Fibroblast of peridontal ligament (primary cell): ENCODE measurements at regions not wholly inside any gene's neighbourhood (a gene's known extent, or its start where the extent isn't known, plus 50 kb on each side); places are given as distances from the start of the nearest gene placed in this dataset.
"Not testable (repeated sequence)": the region's sequence is repeated elsewhere in the genome, so short reads cannot be mapped to it uniquely, and the experiment has no call there.

ENCODE experiments used
- DNase-seq: peaks from one replicate; pipeline ENCODE4 v3.0.0-alpha.2; 2010; ENCODE audit errors: extremely low read depth

DNA sequence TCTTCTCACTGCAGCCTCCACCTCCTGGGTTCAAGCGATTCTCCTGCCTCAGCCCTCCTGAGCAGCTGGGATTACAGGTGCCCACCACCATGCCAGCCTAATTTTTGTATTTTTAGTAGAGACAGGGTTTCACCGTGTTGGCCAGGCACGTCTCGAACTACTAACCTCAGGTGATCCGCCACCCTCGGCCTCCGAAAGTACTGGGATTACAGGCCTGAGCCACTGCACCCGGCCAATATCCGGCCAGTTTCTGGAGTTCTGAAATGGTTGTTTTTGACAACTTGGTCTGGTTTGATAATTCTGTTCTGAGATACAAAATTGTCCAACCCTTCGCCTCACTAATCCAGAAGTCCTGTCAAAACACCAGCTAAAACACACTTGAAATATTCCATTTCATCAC lies 667.0 kb downstream of the BRINP3 start:
- DNase-seq = not testable (repeated sequence)

DNA sequence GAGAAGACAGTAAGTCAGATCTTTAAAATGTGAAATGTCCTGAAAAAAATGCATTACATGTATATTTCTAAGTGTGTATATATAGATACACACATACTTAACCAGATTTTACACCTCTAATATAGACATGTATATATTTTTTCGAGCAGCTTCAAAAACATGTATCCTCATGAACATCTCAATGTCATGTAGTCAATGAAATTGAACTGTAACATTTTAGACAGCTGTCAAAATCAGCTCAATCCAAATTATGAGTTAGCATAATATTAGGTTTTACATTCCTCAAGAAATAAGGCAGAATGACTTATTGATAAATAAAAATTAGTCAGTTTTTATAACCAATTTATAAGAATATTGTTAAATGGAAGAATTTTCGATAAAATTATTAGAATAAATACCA lies 665.7 kb downstream of the BRINP3 start:
- DNase-seq = no peak

GRCh38 chr1:189816558-189816957 lies 661.1 kb downstream of the BRINP3 start:
- no peak for DNase-seq

DNA sequence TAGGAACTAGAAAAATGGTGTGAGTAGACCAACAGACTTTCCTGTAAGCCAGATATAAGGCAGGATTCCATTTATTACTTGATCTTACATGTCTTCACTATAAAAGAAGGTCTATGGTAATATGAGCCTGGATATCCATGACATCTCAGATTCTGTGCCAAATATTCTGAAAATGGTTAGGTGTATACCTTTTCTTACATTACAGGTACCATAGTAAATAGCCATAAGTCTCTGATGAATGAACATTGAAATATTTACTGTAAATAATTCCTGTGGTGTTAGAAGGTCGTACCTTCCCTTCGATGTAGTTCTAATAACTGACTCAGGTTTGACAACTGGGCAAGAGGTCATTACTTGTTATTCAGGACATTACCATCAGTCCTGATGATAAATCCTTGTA lies 657.9 kb downstream of the BRINP3 start:
- no peak for DNase-seq

- DNase-seq = peak; percentile 45
Measured at GRCh38 chr1:189821833-189822232, 655.8 kb downstream of the BRINP3 start.

- DNase-seq = no peak
Measured at GRCh38 chr1:189834813-189835212, 642.9 kb downstream of the BRINP3 start.

DNA sequence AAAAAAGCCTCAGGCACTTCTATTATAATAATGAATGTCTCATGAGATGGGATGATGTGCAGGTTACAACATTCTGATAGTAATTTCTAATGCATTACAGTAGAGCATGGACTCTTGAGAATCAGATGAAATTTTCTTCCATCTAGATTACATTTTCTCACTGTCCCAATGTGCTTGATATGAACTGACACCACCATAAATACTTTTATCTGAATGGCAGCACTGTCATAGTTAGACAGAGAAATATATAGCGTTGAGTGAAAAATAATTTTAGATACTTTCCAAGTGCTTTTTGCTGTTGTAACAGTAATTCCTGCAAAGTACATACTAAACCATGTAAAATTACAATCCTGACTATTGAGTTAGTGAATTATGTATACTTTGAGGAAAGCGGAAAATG lies 630.1 kb downstream of the BRINP3 start:
- no peak for DNase-seq

DNA sequence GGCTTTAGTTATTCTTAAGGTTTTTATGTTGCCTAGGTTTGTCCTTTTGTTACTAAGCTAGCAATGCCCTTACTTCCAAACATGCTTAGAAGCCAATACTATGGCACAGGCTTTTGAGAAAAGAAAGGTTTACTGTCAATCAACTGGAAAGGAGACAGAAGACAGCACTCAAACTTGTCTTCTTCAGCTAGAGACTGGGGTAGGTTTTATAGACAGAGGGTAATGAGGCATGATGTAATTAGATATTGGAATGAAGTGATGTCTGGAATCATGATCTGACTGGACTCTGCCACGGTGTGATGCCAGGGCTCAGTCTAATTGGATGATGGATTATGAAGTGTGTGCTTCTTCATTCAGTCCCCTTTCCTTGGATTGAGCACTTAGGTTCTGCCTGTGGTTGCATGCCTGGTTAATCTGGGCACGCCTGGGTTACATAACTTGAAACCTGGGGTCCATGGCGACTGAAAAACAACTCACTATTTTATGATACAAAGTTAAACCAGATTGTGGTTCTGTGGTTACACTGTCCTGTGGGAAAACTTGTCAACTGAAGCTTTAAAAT lies 625.8 kb downstream of the BRINP3 start:
- no peak for DNase-seq

GRCh38 chr1:189859385-189859977 lies 618.2 kb downstream of the BRINP3 start:
- no peak for DNase-seq

- no peak for DNase-seq
Measured at GRCh38 chr1:189866606-189867005, 611.1 kb downstream of the BRINP3 start.

DNA sequence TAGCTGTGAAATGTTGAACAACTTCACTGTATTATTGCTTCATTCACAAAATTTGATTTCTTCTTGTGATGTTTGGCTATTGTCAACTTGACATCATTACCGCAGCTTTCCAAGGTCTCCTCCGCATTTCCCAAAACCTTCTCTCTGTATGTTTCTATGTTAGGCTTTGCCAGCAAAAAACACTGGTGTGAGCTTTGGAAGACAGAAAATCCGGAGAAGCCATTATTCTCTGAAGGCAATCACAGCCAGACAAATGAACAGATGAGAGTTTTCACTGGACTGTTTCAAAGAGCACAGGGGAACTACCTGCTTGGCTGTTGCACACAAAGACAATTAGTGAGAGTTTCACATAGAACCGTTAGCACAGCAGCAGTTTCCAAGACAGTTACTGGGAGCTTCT lies 609.6 kb downstream of the BRINP3 start:
- DNase-seq = no peak

GRCh38 chr1:189874715-189875435 lies 602.8 kb downstream of the BRINP3 start:
- DNase-seq = no peak

- no peak for DNase-seq
Measured at GRCh38 chr1:189880135-189880534, 597.5 kb downstream of the BRINP3 start.

- DNase-seq = no peak
Measured at GRCh38 chr1:189899686-189900425, 577.8 kb downstream of the BRINP3 start.

DNA sequence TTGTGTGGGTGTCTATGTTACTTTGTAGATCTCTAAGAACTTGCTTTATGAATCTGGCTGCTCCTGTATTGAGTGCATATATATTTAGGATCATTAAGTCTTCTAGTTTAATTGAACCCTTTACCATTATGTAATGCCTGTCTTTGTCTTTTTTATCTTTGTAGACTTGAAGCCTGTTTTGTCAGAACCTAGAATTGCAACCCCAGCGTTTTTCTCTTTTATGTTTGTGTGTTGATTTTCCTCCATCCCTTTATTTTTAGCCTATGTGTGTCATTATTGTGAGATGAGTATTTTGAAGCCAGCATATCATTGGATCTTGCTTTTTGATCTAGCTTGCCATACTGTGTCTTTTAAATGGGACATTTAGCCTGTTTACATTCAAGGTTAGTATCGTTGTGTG lies 573.2 kb downstream of the BRINP3 start:
- no peak for DNase-seq

GRCh38 chr1:189908113-189908512 lies 569.6 kb downstream of the BRINP3 start:
- DNase-seq = no peak

DNA sequence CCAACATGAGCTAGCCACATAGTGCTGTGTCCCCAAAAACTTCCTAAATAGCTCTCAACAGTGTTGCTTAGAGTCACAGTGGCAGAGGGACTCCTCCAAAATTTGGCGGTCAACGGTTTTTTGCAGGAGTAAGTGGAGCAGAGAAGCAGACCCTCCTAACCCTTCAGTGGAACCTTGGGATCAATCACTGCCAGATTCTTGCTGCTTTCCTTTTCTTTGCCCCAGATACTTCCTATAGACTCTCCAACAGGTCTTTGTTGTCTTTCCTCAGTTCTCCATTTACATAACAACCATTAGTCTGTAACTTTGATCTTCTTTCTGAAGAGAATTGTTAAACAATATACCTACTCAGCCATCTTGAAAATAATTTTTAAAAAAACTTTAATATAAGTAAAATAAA lies 556.1 kb downstream of the BRINP3 start:
- DNase-seq = no peak

DNA sequence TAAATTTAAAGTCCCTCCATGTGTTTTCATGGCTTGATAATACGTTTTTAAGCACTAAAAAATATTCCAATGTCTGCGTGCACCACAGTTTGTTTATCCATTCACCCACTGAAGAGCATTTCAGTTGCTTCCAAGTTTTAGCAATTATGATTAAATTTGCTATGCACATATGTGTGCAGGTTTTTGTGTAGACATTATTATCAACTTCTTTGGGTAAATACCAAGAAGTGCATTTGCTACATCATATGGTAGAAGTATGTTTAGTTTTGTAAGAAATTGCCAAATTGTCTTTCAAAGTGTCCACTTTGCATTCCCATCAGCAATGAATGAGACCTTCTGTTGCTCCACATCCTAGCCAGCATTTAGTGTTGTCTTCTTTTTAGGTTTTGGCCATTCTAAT lies 550.0 kb downstream of the BRINP3 start:
- no peak for DNase-seq

DNA sequence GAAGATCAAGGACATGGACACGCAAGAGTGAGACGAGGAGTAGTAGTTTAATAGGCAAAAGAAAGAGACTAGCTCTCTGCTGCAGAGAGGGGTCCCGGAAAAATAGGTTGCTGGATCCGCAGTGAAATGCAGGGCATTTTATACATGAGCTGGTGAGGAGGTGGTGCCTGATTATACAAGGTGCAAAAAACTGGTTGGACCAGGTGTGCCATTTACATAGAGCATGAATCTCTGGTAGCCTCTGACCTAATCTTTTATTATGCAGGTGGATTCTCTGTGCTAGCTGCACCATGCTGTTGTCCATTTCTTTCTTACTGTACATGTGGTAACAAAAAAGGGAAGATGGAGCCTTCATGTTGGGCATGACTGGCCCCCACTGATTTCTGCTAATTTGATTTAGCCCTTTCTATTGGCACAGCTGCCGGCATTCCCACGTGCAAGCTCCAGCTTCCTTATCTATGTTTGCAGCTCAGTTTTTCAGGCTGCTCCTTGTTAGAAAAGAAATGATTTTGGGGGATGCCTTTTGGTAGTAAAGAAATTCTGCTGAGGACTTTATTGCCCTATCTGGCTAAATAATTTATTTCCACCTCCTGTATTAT lies 548.1 kb downstream of the BRINP3 start:
- no peak for DNase-seq

GRCh38 chr1:189936861-189937260 lies 540.8 kb downstream of the BRINP3 start:
- DNase-seq = no peak

DNA sequence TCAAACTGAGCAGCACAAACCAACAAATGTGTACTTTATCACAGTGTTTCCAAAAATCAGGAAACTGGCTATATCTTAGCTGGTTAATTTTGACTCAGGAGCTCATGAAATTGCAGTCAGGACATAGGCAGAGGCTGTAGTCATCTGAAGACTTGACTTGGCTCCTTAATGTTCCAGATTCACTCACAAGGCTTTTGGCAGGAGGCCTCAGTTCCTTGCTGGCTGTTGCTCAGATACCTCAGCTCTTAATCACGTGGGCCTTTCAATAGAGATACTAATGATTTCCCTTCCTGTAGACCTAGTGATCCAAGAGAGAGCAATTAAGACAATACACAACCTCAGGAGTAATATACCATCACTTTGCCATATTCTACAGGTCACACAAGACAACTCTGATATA lies 537.7 kb downstream of the BRINP3 start:
- peak; percentile 76 for DNase-seq

DNA sequence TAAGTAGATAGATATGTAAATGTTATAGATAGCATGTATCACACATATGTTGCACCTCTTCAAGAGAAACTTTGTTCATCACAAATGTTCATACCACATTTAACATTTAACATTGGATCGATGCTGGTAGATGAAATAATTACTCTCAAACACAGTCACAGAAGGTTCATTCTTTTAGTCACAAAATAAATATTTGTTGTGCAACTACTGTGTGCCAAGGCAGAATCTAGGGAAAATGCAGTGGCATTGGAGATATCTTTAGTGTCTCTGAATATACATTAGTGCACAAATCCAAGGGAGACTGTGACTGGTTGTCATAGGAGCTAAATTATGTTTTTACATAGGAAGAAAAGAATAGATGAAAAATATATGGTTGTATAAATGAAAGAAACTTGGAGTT lies 535.7 kb downstream of the BRINP3 start:
- no peak for DNase-seq
